Mesenchymal stem cell (in vitro differentiated cells and primary cell): ENCODE measurements at regions not wholly inside any gene's neighbourhood (a gene's known extent, or its start where the extent isn't known, plus 50 kb on each side); places are given as distances from the start of the nearest gene placed in this dataset.

ENCODE experiments used
- DNase-seq: peaks from one replicate; pipeline ENCODE4 v3.0.0-alpha.2; 2013
- H2AFZ ChIP-seq: one replicate; pipeline ENCODE4 v1.6.1; 2013; ENCODE audit warnings: low read depth, mild to moderate bottlenecking, control low read depth, inconsistent platforms, low read length, moderate library complexity
- H2AK5ac ChIP-seq: 2 replicates; pipeline ENCODE4 v1.6.1; 2013; ENCODE audit warnings: low read length, moderate library complexity, mild to moderate bottlenecking, inconsistent platforms; ENCODE audit not compliant: severe bottlenecking
- H2BK120ac ChIP-seq: one replicate; pipeline ENCODE4 v1.6.1; 2013; ENCODE audit warnings: low read depth, mild to moderate bottlenecking, inconsistent platforms, low read length, moderate library complexity
- H2BK12ac ChIP-seq, 2 experiments: one replicate each; pipeline ENCODE4 v1.6.1; 2013; ENCODE audit warnings: inconsistent platforms in 2 of 2, low read length in 2 of 2, mild to moderate bottlenecking in 2 of 2, moderate library complexity in 2 of 2, control low read depth in 1 of 2
- H2BK15ac ChIP-seq: one replicate; pipeline ENCODE4 v1.6.1; 2013; ENCODE audit warnings: mild to moderate bottlenecking, low read depth, inconsistent platforms; ENCODE audit not compliant: poor library complexity, severe bottlenecking
- H2BK5ac ChIP-seq: 2 replicates; pipeline ENCODE4 v1.6.1; 2013; ENCODE audit warnings: low read depth, mild to moderate bottlenecking, low read length, control low read depth, inconsistent platforms; ENCODE audit not compliant: poor library complexity, severe bottlenecking
- H3K14ac ChIP-seq, 2 experiments: one replicate each; pipeline ENCODE4 v1.6.1; 2013; ENCODE audit warnings: inconsistent platforms in 2 of 2, low read length in 2 of 2, control low read depth in 1 of 2, mild to moderate bottlenecking in 1 of 2, moderate library complexity in 1 of 2
- H3K18ac ChIP-seq, 2 experiments: one replicate each; pipeline ENCODE4 v1.6.1; 2013; ENCODE audit warnings: inconsistent platforms in 2 of 2, low read length in 2 of 2, control low read depth in 1 of 2, low read depth in 1 of 2, mild to moderate bottlenecking in 1 of 2
- H3K23ac ChIP-seq, 2 experiments: one replicate each; pipeline ENCODE4 v1.6.1; 2013; ENCODE audit warnings: inconsistent platforms in 2 of 2, low read length in 2 of 2, mild to moderate bottlenecking in 2 of 2, moderate library complexity in 2 of 2, control low read depth in 1 of 2
- H3K27ac ChIP-seq: 2 replicates; pipeline ENCODE4 v1.5.1; 2013; ENCODE audit warnings: mild to moderate bottlenecking, moderate library complexity, low read length, control low read depth, inconsistent platforms; ENCODE audit not compliant: poor library complexity, severe bottlenecking
- H3K27me3 ChIP-seq, 2 experiments: 2 replicates each; pipeline versions ENCODE4 v1.6.1 to v1.7.0; 2013; ENCODE audit warnings: low read length in 2 of 2, mild to moderate bottlenecking in 2 of 2, moderate library complexity in 2 of 2, control low read depth in 1 of 2, inconsistent platforms in 1 of 2; ENCODE audit not compliant: control insufficient read depth in 1 of 2, insufficient read depth in 1 of 2
- H3K36me3 ChIP-seq, 2 experiments: 2 replicates each; pipeline versions ENCODE4 v1.6.1 to v1.7.0; 2013; ENCODE audit warnings: low read length in 2 of 2, control low read depth in 1 of 2, inconsistent platforms in 1 of 2, low read depth in 1 of 2, mild to moderate bottlenecking in 1 of 2; ENCODE audit not compliant: insufficient read depth in 2 of 2, control insufficient read depth in 1 of 2
- H3K4ac ChIP-seq, 2 experiments: one replicate each; pipeline ENCODE4 v1.6.1; 2013; ENCODE audit warnings: inconsistent platforms in 2 of 2, low read length in 2 of 2, mild to moderate bottlenecking in 2 of 2, moderate library complexity in 2 of 2, control low read depth in 1 of 2, low read depth in 1 of 2
- H3K4me1 ChIP-seq: 2 replicates; pipeline ENCODE4 v1.6.1; 2013; ENCODE audit warnings: low read depth, low read length, control low read depth; ENCODE audit not compliant: control insufficient read depth, insufficient read depth
- H3K4me2 ChIP-seq: 2 replicates; pipeline ENCODE4 v1.6.1; 2013; ENCODE audit warnings: low read length, mild to moderate bottlenecking, inconsistent platforms; ENCODE audit not compliant: poor library complexity, severe bottlenecking
- H3K4me3 ChIP-seq, 2 experiments: 2 replicates each; pipeline versions ENCODE4 v1.5.1 to v1.7.0; 2013; ENCODE audit warnings: low read length in 2 of 2, mild to moderate bottlenecking in 2 of 2, control low read depth in 1 of 2, low read depth in 1 of 2; ENCODE audit not compliant: insufficient read depth in 1 of 2
- H3K79me1 ChIP-seq: replicated peaks from 2 replicates; pipeline ENCODE4 v1.6.1; 2013; ENCODE audit warnings: mild to moderate bottlenecking, control low read depth, low read length, inconsistent platforms; ENCODE audit not compliant: poor library complexity, severe bottlenecking
- H3K9ac ChIP-seq: 2 replicates; pipeline ENCODE4 v1.7.0; 2013; ENCODE audit warnings: mild to moderate bottlenecking, low read length, moderate library complexity
- H3K9me3 ChIP-seq: 2 replicates; pipeline ENCODE4 v1.7.0; 2013; ENCODE audit warnings: mild to moderate bottlenecking, low read length; ENCODE audit not compliant: control insufficient read depth
- H4K8ac ChIP-seq: one replicate; pipeline ENCODE4 v1.6.1; 2013; ENCODE audit warnings: inconsistent platforms, mild to moderate bottlenecking, low read length, moderate library complexity
- H4K91ac ChIP-seq: one replicate; pipeline ENCODE4 v1.6.1; 2013; ENCODE audit warnings: mild to moderate bottlenecking, low read length, inconsistent platforms
- WGBS: methylation state at CpG from one replicate; pipeline ENCODE4 v1.1.7; 2013; ENCODE audit warnings: mixed read lengths; 5-methylcytosine and 5-hydroxymethylcytosine counted together

DNA sequence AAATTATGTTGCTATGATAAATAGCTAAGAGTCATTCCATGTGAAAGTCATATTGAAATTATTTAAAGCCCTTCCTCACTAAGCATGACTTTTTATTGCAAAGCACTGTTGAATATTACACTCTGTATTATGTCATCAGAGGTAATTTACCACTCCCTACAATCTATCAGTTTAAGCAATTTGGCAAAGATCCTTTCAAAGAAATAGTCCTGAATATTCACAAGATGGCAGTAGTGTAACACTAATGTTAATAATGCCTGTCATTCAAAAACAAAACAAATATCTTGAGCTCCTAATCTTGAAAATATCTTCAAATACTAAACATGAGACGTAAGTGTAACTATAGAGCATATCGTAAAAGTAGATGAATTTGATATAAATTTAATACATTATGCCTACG lies 208.6 kb upstream of the TECRL start:
- Histone ChIP-seq H3K4me2 (no peak overlapping the region), H4K91ac (no peak overlapping the region), H4K8ac (no peak overlapping the region), H2BK5ac (no peak overlapping the region), H3K36me3 (no peaks in the 10 kb centered on the region), H3K79me1 (no peaks in the 10 kb centered on the region), H3K4me1 (no peaks in the 10 kb centered on the region), H2AK5ac (no peak overlapping the region), H2AFZ (no peak overlapping the region), H3K9me3 (no peaks in the 10 kb centered on the region), H3K14ac (no peak overlapping the region), H3K18ac (no peak overlapping the region), H3K4me3 (no peak overlapping the region), H3K9ac (no peak overlapping the region), H3K4ac (no peak overlapping the region), H3K27me3 (no peaks in the 10 kb centered on the region), H2BK12ac (no peak overlapping the region), H2BK120ac (no peak overlapping the region), H2BK15ac (no peak overlapping the region), H3K27ac (no peak overlapping the region), H3K23ac (no peak overlapping the region)
- WGBS, result no CpG with 5 or more reads among the region's 3 CpGs
- no peak for DNase-seq

DNA sequence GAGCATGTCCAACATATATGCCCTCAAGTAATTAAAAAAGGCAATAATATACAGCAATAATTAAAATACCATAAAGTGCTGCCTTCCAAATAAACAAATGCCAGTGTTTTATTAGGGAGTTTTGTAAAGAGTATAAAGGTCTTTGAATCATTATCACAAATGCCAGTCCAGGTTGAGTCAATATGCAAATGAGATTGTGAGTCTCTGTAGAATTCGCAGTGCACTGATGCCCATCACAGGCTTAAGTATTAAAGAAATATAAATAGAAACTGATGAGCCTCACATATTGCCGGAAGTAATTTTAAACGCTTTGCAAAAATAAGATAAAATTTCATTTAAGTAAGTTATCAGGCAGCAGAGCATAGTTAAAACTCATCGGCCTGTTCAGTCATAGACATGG lies 205.0 kb upstream of the TECRL start:
- H2AK5ac ChIP-seq, result no peak overlapping the region
- no peaks in the 10 kb centered on the region for H3K27me3 ChIP-seq
- H3K4ac ChIP-seq, result no peak overlapping the region
- H2AFZ ChIP-seq, result no peak overlapping the region
- no peak overlapping the region for H3K23ac ChIP-seq
- H3K14ac ChIP-seq, result no peak overlapping the region
- 92% methylated on average over 4 of the region's 4 CpGs for WGBS
- no peak overlapping the region for H2BK12ac ChIP-seq
- no peak overlapping the region for H4K91ac ChIP-seq
- no peak overlapping the region for H4K8ac ChIP-seq
- H2BK15ac ChIP-seq, result no peak overlapping the region
- H3K4me1 ChIP-seq, result no peaks in the 10 kb centered on the region
- H3K9ac ChIP-seq, result no peak overlapping the region
- no peak overlapping the region for H3K4me2 ChIP-seq
- no peak overlapping the region for H3K18ac ChIP-seq
- H3K27ac ChIP-seq, result no peak overlapping the region
- H3K9me3 ChIP-seq, result no peaks in the 10 kb centered on the region
- no peaks in the 10 kb centered on the region for H3K36me3 ChIP-seq
- no peaks in the 10 kb centered on the region for H3K79me1 ChIP-seq
- H3K4me3 ChIP-seq, result no peak overlapping the region
- DNase-seq, result no peak
- no peak overlapping the region for H2BK5ac ChIP-seq
- no peak overlapping the region for H2BK120ac ChIP-seq

DNA sequence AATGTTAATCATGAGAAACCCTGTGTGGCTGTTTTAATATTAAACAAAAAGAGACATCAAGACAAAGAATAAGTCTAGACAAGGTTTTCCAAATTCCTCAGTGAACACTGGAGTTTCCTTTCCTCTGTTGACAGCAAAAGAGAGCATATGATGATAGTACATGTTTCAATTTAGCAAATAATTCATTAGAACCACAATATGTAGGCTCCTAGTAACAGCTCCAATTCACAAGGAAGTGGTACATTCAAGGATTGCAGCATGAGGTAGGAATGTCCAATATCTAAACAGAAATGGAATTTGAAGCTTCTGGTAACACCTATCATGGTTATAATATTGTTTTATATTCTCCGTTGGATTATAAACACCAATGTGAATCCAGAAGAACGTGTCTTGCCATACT lies 203.8 kb upstream of the TECRL start:
- WGBS, result no CpG with 5 or more reads among the region's 2 CpGs

DNA sequence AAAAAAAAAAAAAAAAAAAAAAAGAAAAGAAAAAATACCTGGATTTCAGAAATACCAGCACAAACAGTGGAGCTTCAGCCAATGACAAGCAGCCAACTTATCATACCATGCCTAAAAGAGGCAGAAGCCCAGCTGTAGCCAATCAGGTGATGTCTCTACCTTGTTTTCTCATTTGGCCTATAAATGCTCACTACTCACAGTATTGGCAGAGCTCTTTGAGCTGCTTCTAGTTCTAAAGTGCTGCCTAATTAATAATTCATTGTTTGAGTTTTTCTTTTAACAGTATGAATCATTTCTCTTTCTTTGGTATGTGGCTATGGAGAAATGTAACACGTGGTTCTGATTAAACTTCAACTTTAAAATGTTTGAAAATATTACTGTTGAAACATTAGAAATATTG lies 188.8 kb upstream of the TECRL start:
- no peak overlapping the region for H2BK5ac ChIP-seq
- no peak overlapping the region for H3K18ac ChIP-seq
- H3K4me1 ChIP-seq, result no peaks in the 10 kb centered on the region
- H3K27ac ChIP-seq, result no peak overlapping the region
- H4K91ac ChIP-seq, result no peak overlapping the region
- no peak for DNase-seq
- no peak overlapping the region for H3K4me2 ChIP-seq
- no peak overlapping the region for H2BK120ac ChIP-seq
- H4K8ac ChIP-seq, result no peak overlapping the region
- no peak overlapping the region for H3K9ac ChIP-seq
- H3K4me3 ChIP-seq, result no peak overlapping the region
- H3K79me1 ChIP-seq, result no peaks in the 10 kb centered on the region
- no peak overlapping the region for H2BK15ac ChIP-seq
- WGBS, result no CpG with 5 or more reads among the region's 1 CpG
- no peak overlapping the region for H3K23ac ChIP-seq
- no peak overlapping the region for H2AK5ac ChIP-seq
- no peak overlapping the region for H3K4ac ChIP-seq
- H3K9me3 ChIP-seq, result no peaks in the 10 kb centered on the region
- no peaks in the 10 kb centered on the region for H3K36me3 ChIP-seq
- H3K27me3 ChIP-seq, result no peaks in the 10 kb centered on the region
- no peak overlapping the region for H3K14ac ChIP-seq
- no peak overlapping the region for H2BK12ac ChIP-seq
- no peak overlapping the region for H2AFZ ChIP-seq

More for the DNA sequence above, 203.8 kb upstream of the TECRL start:
- no peak overlapping the region for H2BK12ac ChIP-seq
- no peaks in the 10 kb centered on the region for H3K36me3 ChIP-seq
- no peak overlapping the region for H2AFZ ChIP-seq
- H2BK5ac ChIP-seq, result no peak overlapping the region
- H4K8ac ChIP-seq, result no peak overlapping the region
- H3K27ac ChIP-seq, result no peak overlapping the region
- no peak overlapping the region for H3K9ac ChIP-seq
- no peaks in the 10 kb centered on the region for H3K9me3 ChIP-seq
- H3K14ac ChIP-seq, result no peak overlapping the region
- H3K79me1 ChIP-seq, result no peaks in the 10 kb centered on the region
- no peak overlapping the region for H2AK5ac ChIP-seq
- no peaks in the 10 kb centered on the region for H3K27me3 ChIP-seq
- no peak for DNase-seq
- no peak overlapping the region for H3K4ac ChIP-seq
- H2BK120ac ChIP-seq, result no peak overlapping the region
- H3K4me2 ChIP-seq, result no peak overlapping the region
- H3K4me3 ChIP-seq, result no peak overlapping the region
- H2BK15ac ChIP-seq, result no peak overlapping the region
- H3K23ac ChIP-seq, result no peak overlapping the region
- no peak overlapping the region for H4K91ac ChIP-seq
- no peak overlapping the region for H3K18ac ChIP-seq
- H3K4me1 ChIP-seq, result no peaks in the 10 kb centered on the region
